A549 (cell line): ENCODE measurements at regions not wholly inside any gene's neighbourhood (a gene's known extent, or its start where the extent isn't known, plus 50 kb on each side); places are given as distances from the start of the nearest gene placed in this dataset.

Source experiments
- CTCF ChIP-seq: fragments of >200 bp; sonication (Bioruptor Twin); formaldehyde crosslinking; IDR thresholded peaks from 3 replicates; pipeline ENCODE4 v1.5.1; 2016
- EP300 ChIP-seq, 2 experiments: fragments of >200 bp; sonication (Bioruptor Twin); formaldehyde crosslinking; IDR thresholded peaks; 2 replicates in 1 of 2; 3 replicates in 1 of 2; pipeline ENCODE4 v1.6.1; 2016 to 2017

DNA sequence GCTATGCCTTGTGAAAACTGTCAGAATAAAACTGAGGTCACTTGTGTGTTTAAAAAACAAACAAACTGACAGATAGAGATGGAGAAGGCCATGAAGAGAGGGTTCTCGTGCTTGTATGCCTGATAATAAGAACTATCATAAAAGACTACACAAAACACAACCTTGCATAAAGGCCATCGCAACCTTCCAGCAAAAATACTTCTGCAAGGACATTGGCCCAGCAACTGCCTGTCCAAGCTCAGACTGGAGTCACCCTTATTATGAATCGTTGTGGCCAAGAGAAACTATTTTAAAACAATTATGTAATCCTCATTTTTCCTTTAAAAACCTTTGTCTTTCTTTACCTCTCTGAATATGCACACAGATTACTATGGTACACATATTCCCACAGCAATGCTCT is 93.0 kb upstream of the SMLR1 start:
- TF ChIP-seq CTCF (no peak), EP300 (IDR thresholded peaks at IDR 0.05) (no peak)
